MCF 10A (cell line): ENCODE measurements at regions not wholly inside any gene's neighbourhood (a gene's known extent, or its start where the extent isn't known, plus 50 kb on each side); places are given as distances from the start of the nearest gene placed in this dataset.

ENCODE experiments used
- BruUV-seq: library from RNA; stranded (reverse); fragments of 400-500 nt; replicated peaks from 2 replicates; lab custom pipeline; 2021; lab: Mats Ljungman, UMichigan
- CTCF ChIA-PET: fragments of 300-600 bp; sonication (Branson Sonifier 250); formaldehyde crosslinking; extraction: SDS; loops from one replicate; lab custom pipeline; 2021; ENCODE audit warnings: antibody characterized with exemption, inconsistent platforms; lab: Yijun Ruan, JAX
- POLR2A ChIA-PET: fragments of 300-600, 350-650 bp; sonication (Branson Sonifier 250); formaldehyde crosslinking; extraction: SDS; loops from one replicate; lab custom pipeline; 2020; ENCODE audit warnings: antibody characterized with exemption, inconsistent platforms; lab: Yijun Ruan, JAX
- DNase-seq: peaks from one replicate; pipeline ENCODE4 v3.0.0-alpha.2; 2018; ENCODE audit not compliant: unreplicated experiment
- H3K27ac Mint-ChIP-seq: one replicate; pipeline ENCODE4 v1.8.0; 2022; ENCODE audit warnings: mild to moderate bottlenecking, low read depth, mixed read lengths; ENCODE audit not compliant: unreplicated experiment
- H3K27me3 Mint-ChIP-seq: one replicate; pipeline ENCODE4 v1.8.0; 2022; ENCODE audit warnings: mixed read lengths; ENCODE audit not compliant: insufficient read depth, unreplicated experiment
- H3K36me3 Mint-ChIP-seq: one replicate; pipeline ENCODE4 v1.8.0; 2022; ENCODE audit warnings: mild to moderate bottlenecking, moderate library complexity, mixed read lengths; ENCODE audit not compliant: insufficient read depth, unreplicated experiment
- H3K4me1 Mint-ChIP-seq: one replicate; pipeline ENCODE4 v1.8.0; 2022; ENCODE audit warnings: mixed read lengths; ENCODE audit not compliant: insufficient read depth, unreplicated experiment
- H3K4me3 Mint-ChIP-seq: one replicate; pipeline ENCODE4 v1.8.0; 2022; ENCODE audit warnings: mild to moderate bottlenecking, moderate library complexity, mixed read lengths; ENCODE audit not compliant: unreplicated experiment
- H3K9me3 Mint-ChIP-seq: one replicate; pipeline ENCODE4 v1.8.0; 2022; ENCODE audit warnings: mixed read lengths; ENCODE audit not compliant: unreplicated experiment
- intact Hi-C: fragments of 100-400 bp; cut with micrococcal nuclease; formaldehyde crosslinking; loops from 2 replicates; pipeline ENCODE4 v1.14.1; 2022
- TF ChIP-seq, protein P1 (sequence below): fragments of 200-600 bp; IDR thresholded peaks from one replicate; pipeline ENCODE4 v1.8.0; 2022; ENCODE audit warnings: antibody characterized with exemption, mild to moderate bottlenecking; ENCODE audit not compliant: unreplicated experiment

DNA sequence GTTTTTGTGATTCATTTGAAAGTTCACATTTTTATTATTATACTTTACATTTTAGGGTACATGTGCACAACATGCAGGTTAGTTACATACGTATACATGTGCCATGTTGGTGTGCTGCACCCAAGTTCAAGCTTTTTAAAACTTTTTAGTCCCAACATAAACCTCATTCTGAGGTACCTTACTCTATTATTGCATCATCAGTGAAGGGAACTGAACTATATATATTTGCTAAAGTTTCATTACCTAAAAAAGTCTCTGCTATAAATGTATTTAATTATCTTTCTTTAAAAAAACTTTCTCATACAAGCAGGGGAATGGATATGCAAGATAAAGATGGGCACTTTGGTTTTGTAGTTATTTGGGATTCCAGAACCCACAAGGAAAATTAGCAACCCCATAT is 931.4 kb upstream of the ADGRL2 start:
- Mint-ChIP-seq H3K36me3 (no peaks in the 10 kb centered on the region), H3K27ac (no peak overlapping the region), H3K4me1 (no peaks in the 10 kb centered on the region), H3K4me3 (no peak overlapping the region), H3K9me3 (no peaks in the 10 kb centered on the region), H3K27me3 (no peaks in the 10 kb centered on the region)
- POLR2A ChIA-PET: no interaction called here
- TF ChIP-seq, protein P1, sequence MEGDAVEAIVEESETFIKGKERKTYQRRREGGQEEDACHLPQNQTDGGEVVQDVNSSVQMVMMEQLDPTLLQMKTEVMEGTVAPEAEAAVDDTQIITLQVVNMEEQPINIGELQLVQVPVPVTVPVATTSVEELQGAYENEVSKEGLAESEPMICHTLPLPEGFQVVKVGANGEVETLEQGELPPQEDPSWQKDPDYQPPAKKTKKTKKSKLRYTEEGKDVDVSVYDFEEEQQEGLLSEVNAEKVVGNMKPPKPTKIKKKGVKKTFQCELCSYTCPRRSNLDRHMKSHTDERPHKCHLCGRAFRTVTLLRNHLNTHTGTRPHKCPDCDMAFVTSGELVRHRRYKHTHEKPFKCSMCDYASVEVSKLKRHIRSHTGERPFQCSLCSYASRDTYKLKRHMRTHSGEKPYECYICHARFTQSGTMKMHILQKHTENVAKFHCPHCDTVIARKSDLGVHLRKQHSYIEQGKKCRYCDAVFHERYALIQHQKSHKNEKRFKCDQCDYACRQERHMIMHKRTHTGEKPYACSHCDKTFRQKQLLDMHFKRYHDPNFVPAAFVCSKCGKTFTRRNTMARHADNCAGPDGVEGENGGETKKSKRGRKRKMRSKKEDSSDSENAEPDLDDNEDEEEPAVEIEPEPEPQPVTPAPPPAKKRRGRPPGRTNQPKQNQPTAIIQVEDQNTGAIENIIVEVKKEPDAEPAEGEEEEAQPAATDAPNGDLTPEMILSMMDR: no peak
- CTCF ChIA-PET: no interaction called here
- intact Hi-C loops: no loop called here
- no peak for DNase-seq
- BruUV-seq: no TSS peak

DNA sequence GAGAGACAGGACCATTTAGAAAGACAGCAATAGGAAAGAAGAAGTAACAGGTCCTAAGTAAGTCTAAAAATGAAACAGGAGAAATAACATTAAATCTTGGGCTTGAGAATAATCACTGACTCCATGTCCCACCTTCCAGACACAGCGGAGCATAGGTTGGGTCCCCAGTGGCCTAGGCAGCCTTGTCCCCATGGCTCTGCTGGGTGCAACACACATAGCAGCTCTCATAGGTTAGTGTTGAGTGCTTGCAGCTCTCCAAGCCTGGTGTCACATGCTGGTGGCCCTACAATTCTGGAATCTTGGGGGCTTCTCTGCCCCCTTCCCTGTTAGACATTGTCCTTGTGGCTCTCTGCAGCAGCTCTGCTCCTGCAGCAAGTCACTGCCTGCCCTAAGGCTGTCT is 952.8 kb upstream of the ADGRL2 start:
- H3K4me3 Mint-ChIP-seq: no peak overlapping the region
- DNase-seq: no peak
- H3K9me3 Mint-ChIP-seq: no peaks in the 10 kb centered on the region
- intact Hi-C loops: no loop called here
- CTCF ChIA-PET: no interaction called here
- H3K4me1 Mint-ChIP-seq: no peaks in the 10 kb centered on the region
- no peak overlapping the region for H3K27ac Mint-ChIP-seq
- BruUV-seq: no TSS peak
- H3K36me3 Mint-ChIP-seq: no peaks in the 10 kb centered on the region
- POLR2A ChIA-PET: no interaction called here
- TF ChIP-seq, protein P1: no peak
- no peaks in the 10 kb centered on the region for H3K27me3 Mint-ChIP-seq

DNA sequence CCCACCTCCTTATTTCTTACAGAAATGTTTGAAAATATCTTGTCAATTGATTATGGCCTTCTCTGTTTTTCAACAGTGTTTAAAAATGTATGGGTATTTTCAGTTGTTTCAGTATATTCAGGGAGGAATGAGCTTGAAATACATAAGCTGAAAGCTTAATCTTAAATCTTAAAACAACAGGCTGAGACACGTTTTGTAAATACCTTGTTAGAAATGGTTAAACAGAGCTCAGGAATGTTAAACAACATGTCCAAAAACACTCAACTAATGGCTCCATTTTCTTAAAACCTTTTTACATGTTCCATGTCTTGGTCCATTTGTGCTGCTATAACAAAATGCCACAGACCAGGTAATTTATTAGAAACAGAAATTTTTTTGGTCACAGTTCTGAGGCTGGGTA is 953.8 kb upstream of the ADGRL2 start:
- POLR2A ChIA-PET: interaction anchor here (0.8 to 1.6 kb wide), 2 partner anchors 13 to 66 kb away, joined by 3 to 4 read pairs; no protein-coding TSS in a partner anchor
- H3K36me3 Mint-ChIP-seq: no peaks in the 10 kb centered on the region
- BruUV-seq: no TSS peak
- no peaks in the 10 kb centered on the region for H3K27me3 Mint-ChIP-seq
- intact Hi-C loops: no loop called here
- CTCF ChIA-PET: no interaction called here
- TF ChIP-seq, protein P1: no peak
- peaks cover 1% of the 10 kb centered on the region for H3K9me3 Mint-ChIP-seq
- no peaks in the 10 kb centered on the region for H3K4me1 Mint-ChIP-seq
- no peak for DNase-seq
- H3K27ac Mint-ChIP-seq: no peak overlapping the region
- no peak overlapping the region for H3K4me3 Mint-ChIP-seq

- no peak overlapping the region for H3K27ac Mint-ChIP-seq
- no peak overlapping the region for H3K4me3 Mint-ChIP-seq
- no peaks in the 10 kb centered on the region for H3K4me1 Mint-ChIP-seq
- intact Hi-C loops: no loop called here
- no peaks in the 10 kb centered on the region for H3K36me3 Mint-ChIP-seq
- no peaks in the 10 kb centered on the region for H3K27me3 Mint-ChIP-seq
- ChIA-PET POLR2A (no interaction called here), CTCF (no interaction called here)
- no peak for DNase-seq
- peaks cover 10% of the 10 kb centered on the region for H3K9me3 Mint-ChIP-seq
- BruUV-seq: no TSS peak
- TF ChIP-seq, protein P1: no peak
Observed at GRCh38 chr1:80842796-80843195, 957.9 kb upstream of the ADGRL2 start.
